NOMO-1 treated with dmso at 0.1 percent for 144 hours (cell line): ENCODE measurements at regions not wholly inside any gene's neighbourhood (a gene's known extent, or its start where the extent isn't known, plus 50 kb on each side); places are given as distances from the start of the nearest gene placed in this dataset.

ENCODE experiments used
- DNase-seq: peaks from one replicate; lab custom pipeline; 2025; ENCODE audit not compliant: unreplicated experiment; lab: John Stamatoyannopoulos, UW

DNA sequence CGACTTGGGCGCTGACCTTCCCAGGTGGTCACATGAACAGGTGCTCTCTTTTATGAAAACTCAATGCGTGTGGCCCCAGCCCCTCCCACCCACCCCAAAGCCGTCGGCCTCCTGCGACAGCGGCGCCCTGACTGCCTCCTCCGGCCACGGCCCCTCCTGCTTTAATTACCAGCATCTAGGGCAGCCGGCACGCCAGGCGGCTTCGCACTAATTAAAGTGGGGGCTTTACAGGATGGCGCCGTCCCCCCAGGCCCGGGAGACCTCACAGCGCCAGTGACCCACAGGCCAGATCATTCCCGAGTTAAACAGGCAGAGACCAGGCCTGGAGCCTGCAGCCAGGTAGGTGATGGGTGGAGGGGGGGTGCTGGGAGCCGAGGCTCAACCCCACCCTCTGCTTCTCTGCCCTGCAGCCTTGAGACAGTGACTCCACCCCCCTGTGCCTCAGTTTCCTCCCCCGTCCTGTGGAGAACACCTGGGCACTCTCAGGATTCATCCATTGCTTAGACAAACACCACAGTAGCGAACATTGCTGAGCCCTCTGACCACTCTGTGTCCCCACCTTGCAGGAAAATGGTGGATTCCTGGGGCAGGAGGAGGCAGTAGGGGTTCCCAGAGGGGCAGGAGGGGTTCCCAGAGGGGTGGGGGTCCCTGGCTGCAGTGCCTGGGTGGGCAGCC is 100.8 kb downstream of the MICALL2 start:
- no peak for DNase-seq

DNA sequence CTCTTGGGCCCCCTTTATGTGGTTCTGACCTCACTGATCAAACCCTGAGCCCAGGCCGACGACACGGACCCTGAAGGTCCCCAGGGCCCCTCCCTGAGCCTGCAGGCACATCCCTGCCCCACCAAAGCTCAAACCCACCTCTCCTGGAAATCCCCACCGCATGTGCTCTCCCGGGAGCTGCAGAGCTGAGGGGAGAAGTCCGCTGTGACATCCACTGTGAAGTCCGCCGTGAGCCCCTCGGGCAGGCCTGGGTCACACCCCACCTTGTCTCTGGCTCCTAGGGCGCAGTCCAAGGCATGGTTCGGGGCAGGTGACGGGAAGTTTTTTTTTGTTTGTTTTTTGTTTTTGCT is 100.2 kb downstream of the MICALL2 start:
- no peak for DNase-seq

DNA sequence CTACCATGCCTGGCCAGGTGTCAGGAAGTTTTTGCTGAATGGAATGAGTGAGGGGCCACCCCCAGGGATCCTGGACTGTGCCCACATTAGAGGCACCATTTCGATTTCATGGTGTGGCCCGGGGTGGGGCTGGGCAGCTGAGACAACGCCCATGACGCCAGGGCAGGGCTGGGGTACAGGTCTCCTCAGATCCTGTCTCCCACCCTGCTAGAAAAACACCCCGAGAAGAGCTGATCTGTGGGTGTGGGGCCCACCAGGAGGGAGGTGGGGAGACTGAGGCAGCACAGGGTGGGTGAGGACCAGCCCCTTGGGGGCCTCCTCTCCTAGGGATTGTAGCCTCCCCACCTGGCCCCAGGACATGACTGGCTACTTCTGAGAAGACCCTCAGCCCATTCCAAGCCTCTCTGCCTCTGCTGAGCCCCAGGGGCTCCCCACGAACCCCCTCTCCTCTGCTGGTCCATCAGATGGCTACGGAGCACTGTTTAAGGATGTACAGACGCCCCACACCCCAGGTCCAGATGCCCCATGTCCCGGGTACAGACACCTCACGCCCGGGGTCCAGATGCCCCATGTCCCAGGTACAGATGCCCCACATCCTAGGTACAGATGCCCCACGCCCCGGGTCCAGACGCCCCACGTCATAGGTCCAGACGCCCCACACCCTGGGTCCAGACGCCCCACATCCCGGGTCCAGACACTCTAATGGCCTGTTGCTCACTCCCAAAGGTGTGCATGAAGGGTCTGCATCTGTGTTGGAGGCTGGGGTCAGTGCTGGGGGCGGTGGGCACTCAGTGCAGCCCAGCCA is 99.4 kb downstream of the MICALL2 start:
- DNase-seq = no peak

DNA sequence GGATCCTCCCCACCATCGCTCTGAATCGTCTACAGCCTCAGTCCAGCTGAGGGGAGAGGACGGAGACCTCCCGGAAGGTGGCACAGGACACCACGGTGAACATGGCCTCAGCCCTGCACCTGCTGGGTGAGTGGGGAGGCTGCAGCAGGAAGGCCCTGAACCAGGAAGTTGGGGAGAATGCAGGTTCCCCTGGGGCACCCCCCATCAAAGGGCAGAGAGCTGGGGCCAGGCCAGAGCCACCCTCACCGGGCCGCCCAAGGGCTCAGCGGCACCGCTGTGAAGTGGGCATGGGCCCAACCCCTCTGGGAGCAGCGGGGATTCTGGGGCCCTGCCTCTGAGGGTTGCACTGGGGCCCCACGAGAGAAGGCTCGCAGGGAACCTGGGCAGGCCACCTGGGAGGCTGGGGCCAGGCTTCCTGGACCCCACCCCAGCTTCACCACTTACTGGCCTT is 98.7 kb downstream of the MICALL2 start:
- no peak for DNase-seq

DNA sequence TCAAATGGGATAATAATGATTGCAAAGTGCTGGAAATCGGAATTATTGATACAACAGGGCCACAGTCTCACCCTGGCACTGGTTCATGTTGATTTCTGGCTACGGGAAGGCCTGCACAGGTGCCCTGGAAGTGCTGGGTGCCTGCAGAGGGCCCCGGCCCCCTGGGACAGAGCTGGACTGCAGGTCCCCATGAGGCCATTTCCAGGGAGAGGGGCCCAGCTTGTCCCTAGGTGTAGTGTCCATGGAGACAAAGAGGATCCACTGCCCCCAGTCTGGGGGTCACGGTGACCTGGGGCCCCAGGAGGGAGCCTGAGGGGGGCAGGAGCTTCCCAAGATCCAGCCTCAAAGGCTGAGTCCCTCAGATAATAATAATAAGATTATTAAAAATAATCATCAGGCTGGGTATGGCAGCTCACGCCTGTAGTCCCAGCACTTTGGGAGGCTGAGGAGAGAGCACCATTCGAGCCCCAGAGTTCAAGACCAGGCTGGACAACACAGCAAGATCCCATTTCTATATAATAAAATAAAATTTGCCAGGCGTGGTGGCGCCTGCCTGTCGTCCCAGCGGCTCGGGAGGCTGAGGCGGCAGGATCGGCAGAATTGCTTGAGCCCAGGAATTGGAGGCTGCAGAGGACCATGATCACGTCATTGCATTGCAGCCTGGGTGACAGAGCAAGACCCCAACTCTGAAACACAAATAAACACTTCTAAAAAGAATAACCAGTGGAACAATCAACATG is 98.1 kb downstream of the MICALL2 start:
- DNase-seq = no peak

DNA sequence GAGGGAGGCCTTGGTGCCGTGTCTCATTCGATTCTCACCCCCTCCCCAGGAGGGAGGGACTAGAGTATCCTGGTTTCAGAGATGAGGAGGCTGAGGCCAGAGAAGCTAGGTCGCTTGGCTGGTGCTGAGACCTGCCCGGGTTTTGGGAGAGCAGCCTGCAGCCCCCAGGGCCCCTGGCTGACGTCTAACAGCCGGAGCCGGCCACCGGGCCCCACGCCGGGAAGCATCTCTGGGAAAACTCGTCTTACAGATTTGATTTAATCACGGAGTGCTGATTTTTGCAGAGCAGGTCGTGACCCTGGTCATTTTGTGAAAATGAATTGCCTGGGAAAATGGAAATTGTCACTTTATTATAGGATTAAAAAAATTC is 97.5 kb downstream of the MICALL2 start:
- DNase-seq = no peak

DNA sequence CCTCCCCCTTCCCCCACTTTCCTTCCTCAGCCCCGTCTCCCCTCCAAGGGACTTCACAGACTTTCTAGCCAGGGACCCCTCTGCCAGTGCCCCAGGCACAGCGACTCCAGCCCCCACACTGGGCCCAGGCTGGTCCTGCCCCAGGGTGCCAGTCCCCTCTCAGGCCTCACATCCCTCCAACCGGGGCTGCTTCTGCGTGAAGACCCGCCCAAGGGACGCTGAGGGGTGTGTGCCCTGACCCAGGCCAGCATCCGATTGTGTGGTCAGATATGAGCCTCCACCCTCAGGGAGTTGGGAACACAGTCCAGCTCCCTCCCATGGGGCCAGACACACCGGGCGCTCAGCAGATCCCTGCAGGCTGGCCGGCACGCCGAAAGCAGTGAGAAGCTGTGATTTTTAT is 97.0 kb downstream of the MICALL2 start:
- DNase-seq = no peak

DNA sequence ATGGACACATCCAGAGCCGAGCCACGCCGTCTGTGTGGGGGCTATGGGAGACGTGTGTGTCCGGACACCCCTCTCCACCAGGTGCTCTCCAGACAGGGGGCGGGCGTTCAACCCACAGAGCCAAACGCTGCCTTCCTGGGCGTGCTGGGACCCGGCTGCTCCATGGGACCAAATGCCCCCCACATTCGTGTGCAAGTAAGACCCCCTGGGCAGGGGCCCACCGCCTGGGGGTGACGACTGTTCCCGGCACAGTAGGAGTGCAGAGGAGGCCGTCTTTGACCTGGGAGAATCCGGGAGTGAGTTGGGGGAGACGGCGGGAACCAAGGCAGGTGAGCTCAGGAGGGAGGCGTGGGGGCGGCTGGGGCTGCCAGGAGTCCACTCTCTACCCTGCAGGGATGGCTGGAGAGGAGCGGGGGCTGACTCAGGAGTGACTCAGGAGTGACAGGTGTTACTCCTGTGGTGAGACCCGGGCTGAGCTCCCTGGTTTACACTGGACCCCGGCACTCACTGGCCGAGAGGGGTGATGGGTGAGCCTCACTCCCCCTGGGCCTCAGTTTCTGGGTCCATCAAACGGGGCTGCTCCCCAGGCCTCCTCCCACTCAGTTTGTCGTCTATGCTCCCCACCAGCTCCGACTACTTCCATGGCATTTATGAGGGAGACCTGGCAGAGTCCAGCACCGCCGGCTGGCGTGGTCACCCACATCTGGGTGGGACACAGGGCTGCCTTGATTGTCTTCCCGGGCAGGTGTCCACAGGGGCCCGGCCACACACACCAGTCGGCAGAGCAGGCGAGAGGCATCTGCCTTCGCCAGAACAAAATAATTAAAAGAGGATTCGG is 95.0 kb downstream of the MICALL2 start:
- no peak for DNase-seq

DNA sequence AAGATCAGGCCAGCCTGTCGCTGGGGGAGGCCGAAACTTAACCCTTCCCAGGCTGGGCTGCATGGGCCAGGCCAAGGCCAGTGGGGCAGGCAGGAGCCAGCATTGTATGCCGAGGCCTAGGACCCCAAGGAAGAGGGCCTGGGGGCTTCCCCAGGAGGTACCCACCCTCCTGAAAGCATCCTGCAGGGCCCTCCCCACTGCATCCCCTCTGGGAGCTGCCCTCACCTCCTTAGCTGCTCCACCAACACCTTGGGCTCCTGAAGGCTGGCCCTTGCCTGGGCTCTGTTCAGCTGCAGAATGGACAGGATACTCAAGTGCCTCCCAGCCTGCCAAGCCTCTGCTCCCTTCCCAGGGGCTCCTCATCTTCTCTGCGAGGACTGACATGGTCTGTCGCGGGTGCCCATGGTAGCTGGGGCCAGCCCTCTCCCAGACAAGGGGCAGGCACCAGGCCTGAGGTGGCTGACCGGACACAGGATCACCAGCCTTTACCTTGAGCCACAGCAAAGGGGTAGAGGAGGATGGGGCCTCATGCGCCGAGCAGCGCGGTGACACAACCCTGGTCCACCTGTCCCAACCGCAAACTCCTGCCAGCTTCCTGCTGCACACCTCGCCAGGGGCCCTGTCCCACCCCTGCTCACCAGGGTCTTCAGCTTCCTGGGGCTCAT is 94.2 kb downstream of the MICALL2 start:
- no peak for DNase-seq

DNA sequence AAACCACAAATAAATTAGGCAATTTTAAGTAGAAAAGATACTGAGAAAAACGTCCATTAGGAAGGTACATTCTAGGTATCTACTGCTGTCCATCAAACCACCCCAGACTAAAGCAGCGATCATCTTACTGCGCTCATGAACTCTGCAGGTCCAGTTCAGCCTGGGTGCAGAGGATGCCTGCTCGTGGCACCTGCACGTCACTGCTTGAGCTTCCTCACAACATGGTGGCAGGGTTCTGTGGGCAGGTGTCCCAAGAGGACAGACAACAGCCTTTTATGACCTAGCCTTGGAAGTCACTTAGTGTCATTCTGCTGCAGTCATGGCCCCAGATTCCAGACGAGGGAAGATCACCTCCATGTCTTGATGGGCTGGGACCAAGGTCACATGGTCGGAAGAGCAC is 93.4 kb downstream of the MICALL2 start:
- DNase-seq = no peak

DNA sequence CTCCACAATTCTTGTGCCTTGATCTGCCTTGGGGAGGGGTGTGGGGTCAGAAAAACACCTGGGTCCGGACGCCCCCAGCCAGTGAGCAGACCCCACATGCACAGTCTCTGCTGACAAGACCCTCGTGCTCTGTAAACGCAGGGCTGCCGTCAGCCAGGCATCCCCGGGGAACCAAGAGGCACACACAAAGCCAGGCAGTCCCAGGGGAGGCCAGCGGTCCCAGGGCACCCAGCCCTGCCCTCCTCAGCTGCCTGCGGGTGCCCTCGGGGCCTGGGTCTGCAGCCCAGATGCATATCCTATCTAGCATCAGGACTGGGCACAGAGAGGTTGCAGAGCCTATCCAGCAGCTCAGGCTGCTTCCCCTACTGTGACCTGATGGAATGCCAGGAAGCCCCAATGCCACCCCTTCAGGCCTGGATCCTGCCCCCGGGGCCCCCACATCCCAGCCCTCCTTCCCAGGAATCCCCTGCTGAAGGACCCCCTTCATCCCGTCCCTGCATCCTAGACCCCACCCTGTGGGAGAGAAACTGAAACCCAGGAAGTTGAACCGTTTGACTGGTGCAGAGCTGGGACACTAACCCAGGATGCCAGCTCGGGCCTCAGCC is 92.4 kb downstream of the MICALL2 start:
- no peak for DNase-seq

DNA sequence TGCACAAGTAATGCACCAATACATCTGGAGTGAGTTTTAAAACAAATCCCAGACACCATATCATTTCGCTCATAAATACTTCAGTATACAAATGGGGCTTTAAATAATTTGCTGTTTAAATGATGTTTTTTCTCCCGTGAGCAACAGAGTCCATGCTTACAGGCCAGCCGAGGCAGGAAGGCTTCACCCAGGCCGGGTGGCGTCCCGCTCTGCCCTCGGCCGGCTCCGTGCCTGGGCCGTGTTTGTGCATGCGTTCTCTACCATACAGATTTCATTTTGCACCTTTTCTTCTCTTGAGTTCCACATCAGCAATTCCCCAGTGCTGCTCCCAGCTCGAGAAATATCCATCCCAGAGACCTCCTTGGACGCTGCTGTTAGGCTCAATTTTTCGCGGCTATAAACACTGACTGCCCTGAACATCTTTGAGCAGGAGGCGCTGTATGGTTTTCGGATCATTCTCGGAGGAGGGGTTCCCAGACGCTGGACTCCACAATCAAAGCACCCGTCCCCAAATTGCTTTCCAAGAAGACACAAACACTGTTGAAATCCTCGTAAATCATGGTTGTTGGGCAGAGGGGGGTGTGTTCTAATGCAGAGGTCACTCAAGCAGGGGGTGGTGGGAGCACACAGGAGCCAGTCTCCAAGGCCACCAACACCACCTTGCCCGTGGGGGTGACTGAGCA is 91.6 kb downstream of the MICALL2 start:
- DNase-seq = no peak

DNA sequence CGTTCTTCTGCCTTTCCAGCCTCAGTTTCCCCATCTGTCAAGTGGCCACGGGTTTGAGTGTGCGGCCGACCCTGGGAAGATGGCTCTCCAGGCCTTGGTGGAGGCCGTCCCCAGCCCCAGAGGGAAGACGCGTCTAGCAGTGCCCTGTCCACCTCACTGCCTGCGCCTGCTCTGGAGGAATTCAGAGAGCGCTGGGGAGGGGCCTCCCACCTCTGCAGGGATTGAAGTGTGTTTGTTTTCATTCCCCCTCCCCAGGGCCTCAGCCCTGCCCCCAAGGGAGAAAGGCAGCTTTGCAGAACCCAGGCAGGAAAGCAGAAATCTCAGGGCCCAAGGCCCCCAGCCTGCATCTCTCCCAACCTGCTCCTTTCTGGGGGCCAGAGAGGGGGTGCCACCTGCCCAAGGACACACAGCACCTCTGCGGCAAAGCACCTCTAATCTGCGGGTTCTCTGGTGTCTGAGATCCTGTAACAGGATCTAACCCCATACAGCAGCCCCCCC is 91.0 kb downstream of the MICALL2 start:
- no peak for DNase-seq

DNA sequence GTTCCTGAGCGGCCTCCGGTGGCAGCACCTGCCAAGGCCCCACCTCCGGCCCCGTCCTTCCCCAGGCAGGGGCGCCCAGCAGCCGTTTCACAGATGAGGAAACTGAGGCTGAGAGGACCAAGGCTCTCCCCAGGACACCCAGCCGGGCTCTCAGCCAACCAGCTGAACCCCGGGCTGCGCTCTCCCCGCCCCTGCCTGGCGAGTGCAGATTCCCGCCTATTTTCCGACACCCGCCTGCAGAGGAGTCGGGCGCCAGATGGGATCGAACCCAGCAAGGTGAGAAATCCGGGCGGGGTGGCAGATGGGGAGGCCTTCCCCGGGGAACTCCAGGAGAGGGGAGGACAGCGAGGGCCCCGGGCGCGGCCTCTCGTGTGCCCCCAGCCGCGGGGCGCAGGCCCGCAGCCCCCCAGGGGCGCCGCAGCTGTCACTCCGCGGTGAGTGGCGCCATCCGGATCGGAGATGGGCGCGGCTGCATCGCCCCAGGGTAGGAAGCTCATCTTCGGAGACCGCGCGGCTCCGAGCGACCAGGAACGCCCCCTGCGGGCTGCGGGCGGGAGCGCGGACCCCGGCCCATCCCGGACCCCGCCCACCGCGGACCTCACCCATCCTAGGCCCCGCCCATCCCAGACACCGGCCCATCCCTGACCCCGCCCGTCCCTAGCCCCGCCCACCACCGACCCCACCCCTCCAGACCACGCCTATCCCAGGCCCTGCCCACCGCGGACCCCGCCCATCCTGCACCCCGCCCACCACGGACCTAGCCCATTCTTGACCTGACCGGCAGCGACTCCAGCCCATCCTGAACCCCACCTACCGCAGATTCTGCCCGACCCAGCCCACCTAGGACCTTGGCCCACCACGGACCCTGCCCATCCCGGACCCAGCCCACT is 90.3 kb downstream of the MICALL2 start:
- DNase-seq = peak; percentile 2

DNA sequence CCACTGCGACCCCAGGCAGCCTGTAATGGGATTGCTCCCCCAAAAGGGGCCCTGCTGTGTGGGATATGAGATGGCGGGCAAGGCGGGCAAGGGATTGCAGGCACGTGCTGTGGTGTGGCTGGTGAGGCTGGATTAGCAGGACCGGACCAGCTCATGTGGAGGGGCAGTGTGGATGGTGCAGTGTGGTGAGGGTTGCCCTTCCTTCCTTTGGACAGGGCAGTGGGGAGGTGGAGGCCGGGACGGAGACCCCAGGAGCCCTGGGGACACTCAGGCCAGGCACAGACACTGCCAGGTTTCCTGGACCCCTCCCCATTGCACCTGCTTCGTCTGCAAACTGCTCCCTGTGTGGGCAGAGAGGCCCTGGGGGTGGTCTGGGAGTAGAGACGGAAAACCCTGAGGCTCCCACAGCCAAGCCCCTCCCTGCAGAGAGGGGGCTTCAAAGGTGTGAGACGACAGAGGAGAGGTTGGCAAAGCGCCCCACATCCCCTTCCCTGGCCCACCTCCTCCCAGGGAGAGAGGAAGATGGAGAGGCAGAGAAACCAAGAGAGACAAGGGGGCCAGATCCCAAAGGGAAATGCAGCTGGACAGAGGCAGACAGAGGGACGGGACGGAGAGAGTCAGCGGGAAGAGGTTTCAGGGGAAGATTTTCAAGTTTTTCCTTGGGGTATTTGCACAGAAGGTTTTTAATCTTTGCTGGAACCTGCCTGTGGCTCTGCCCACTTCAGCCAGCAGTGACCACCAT is 89.2 kb downstream of the MICALL2 start:
- no peak for DNase-seq

DNA sequence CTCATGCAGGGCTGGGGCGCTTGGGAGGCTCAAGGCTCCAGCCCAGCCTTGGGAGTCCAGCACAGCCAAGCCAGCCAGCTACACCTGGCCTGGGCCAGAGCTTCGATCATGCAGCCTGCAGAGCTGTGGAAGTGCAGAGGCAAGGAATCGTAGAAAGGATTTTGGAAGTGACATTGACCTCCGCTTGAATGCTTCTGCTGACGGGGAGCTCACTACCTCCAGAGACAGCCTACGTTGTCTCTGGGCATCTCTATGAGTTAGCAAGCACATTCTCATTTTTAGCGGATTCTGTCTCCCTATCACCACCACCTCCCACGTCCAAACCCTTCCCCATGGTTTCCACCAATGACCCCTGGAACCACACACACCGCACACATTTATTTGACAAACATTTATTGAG is 88.5 kb downstream of the MICALL2 start:
- DNase-seq = no peak

DNA sequence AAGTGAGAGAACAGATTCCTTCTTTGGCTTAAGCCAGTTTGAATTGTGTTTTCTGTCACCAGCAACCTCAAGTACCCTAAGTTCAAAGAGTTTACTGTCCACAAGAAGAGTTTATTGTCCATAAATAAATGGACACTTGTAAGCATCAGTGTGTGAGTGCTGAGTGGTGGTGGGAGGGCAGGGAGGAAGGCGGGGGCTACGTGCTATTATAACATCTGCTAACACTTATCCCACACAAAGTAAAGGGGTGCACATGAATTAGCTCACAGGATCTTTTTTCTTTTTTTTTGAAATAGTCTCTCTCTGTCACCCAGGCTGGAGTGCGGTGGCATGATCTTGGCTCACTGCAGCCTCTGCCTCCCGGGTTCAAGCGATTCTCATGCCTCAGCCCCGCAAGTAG is 87.2 kb downstream of the MICALL2 start:
- no peak for DNase-seq
